GM19397 (cell line): ENCODE measurements at regions not wholly inside any gene's neighbourhood (a gene's known extent, or its start where the extent isn't known, plus 50 kb on each side); places are given as distances from the start of the nearest gene placed in this dataset.

ENCODE experiments used
- ATAC-seq: cut with Tn5 transposase; IDR thresholded peaks from one replicate; pipeline ENCODE4 v1.9.1; 2021; ENCODE audit warnings: mild to moderate bottlenecking, moderate library complexity; ENCODE audit not compliant: unreplicated experiment

DNA sequence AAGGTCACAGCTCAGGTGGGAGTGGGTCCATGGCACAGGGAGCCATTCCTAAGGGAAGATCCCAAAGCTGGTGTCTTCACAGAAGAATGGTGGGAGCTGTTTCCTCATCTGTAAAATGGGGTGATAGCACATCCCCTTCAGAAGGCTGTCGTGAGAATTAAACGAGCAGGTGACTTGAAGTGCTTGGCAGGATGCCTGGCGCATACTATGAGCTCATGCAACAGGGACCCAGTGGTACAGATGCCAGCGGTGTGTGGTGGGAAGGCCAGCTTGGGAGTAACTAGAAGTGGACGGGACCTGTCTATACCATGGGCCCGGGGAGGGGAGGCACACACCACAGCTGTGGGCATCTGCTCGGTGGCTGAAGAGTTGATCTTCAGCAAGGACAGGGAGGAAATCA is 189.3 kb upstream of the TNRC6C start:
- ATAC-seq: no peak

DNA sequence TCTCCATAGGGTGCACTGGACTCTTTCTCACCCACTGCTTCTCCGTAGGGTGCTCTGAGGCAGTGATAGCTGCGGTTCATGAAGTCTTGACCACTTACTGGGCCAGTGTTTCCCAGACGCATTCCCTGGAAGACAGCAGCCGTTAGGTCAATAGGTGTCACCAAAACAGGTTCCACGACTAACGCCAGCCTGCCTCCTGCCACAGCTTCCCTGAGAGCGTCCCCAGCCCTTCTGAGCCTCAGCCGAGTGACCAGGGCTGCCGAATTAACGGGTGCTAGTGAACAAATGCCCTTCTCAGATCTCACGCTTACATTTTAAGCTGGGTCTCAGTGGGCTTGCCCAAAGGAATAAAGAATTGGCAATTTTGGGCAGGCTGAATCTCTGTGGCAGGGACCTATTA is 188.7 kb upstream of the TNRC6C start:
- ATAC-seq: no peak

DNA sequence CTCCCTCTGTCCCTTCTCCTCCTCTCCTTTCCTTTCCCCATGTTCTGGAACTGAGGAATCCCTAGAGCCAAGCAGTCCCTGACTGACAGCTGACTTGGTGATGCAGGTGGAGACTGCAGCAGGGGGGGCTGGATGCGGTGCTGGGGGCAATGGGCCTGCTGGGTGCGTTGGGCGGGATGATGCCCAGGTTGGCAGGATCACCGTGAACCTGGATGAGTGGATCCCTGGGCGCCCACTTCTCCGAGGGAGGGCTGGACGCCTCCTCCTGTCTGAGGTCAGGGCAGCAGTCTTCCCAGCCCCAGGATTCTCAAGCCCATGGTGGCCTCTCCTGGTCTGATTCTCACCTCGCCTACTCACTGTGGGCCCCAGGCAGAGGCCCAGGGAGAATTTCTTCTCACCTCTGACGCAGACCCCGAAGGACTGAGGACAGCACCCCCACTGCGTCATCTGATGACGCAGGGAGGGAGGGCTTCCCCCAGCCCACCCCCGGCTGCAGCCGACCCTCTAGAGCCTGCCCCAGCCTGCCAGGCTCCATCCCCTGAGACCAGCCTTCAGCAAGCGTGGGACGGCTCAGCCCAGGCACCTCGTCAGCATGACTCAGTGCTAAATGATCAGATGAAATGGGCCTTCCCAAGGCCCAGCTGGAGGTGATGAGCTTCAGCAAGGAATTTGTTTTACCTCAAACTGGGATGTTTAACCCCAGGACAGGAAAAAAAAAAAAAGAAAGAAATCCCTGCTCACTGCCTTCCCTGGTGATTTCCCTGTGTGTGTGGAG is 188.0 kb upstream of the TNRC6C start:
- ATAC-seq: no peak

DNA sequence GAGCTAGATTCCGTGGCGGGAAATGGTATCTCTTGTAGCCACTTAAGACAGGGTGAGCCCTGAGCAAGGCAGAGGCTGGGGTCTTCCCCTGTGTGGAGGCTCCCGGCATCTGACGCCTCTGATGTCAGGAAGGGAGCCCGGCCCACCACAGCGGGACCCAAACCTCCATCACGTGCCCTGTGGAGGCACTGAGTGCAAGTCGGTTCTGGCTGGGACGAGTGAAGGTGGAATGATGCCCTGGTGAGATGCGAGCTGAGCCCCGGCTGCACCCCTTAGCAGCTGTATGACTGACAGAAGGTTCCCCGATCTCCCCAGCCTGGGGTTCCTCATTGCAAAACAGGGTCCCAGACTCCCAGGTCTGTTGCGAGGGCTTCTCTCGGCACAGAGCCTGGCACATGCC is 187.4 kb upstream of the TNRC6C start:
- ATAC-seq: no peak

DNA sequence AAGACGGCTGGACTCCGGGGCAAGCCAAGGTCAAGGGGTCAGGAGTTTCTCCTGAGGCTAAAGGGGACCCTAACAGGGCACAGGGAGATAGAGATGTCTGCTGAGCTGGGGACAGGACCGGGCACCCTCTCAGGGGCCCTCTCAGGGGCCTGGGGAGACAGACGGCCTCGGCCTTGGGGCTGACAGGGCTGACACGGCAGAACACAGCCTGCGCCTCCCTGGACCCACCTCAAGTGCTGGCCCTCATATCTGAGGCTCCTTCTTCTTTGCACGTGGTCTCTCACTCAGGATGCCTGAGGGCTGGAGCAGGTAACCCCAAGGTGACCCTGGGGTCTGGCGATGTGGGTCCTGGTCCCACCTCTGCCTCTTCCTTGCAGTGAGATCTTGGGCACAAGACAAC is 186.9 kb upstream of the TNRC6C start:
- no peak for ATAC-seq

DNA sequence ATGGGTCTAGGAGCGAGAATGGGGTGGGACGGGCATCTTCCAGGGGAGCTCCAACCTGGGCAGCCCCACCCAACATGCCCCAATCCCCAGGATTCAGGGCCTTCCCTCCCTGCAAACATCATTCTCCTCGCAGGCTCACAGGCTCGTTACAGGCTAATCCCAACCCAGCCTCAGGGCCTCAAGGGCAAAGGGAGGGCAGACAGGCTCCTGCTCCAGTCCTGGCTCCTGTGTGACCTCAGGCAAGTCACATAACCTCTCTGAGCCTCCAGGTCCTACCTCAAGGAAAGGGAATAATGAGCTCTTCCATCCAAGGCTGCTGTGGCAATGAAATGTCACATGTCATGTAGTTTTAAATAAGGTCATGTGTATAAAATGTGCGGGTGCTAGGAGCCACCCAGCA is 186.5 kb upstream of the TNRC6C start:
- no peak for ATAC-seq

DNA sequence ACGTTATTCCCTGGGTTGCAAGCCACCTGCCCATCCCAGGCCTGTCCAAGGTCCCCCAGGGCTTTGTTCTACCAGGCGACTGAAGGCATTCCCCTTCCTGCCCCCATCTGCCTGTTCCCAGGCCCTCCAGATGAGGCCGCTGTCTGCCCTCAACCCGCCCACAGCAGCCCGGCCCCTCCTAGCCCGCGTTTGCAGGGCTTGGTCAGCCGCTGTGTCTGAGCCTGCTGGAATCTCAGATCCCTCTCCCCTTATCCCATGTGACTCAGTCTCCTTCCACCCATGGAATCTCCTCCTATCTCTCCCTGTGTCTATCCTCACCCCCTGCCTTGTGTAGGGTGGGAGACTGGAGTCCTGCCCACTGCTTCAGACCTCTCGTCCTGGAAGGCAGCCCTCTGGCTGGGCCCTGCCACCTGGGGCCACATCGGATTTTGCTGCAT is 186.0 kb upstream of the TNRC6C start:
- ATAC-seq: no peak

DNA sequence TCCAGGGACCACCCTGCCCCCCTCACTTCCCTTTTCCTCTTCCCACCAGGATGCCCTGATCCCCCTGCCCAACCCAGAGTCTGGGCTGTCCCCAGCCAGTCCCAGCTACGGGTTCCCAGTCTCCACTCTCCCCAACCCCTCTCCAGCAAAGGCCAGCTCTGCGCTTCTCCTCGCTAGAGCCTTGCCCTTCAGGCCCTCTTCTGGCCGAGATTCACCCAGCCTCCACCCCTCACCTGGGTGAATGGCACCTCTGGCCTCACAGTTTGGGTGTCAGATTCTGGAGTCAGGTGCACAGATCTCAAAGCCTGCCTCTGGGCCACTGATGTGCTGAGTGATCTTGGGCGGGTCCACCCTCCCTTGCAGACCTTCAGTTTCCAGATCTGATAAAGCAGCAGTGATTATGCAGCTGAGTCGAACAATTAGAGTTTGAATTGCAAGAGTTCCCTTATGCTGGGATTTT is 185.6 kb upstream of the TNRC6C start:
- ATAC-seq: no peak

DNA sequence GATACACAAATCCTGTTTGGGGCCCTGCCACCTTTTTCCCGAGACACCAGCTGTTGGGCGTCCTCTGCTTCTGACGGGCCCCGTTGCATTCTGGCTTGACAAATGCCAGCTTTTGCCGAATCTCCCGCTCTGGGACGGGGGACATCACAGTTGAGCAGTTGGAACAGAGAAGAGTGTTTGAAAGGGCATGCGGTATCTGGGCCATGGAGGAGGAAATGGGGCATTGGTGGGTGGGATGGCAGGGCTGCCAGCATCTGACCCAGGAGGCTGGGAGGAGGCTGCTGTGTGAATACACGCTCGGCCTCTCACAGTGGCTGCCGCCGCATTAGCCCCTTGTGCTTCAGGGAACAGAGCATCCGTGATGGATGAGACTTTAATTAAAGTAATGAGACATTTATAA is 184.3 kb upstream of the TNRC6C start:
- no peak for ATAC-seq

DNA sequence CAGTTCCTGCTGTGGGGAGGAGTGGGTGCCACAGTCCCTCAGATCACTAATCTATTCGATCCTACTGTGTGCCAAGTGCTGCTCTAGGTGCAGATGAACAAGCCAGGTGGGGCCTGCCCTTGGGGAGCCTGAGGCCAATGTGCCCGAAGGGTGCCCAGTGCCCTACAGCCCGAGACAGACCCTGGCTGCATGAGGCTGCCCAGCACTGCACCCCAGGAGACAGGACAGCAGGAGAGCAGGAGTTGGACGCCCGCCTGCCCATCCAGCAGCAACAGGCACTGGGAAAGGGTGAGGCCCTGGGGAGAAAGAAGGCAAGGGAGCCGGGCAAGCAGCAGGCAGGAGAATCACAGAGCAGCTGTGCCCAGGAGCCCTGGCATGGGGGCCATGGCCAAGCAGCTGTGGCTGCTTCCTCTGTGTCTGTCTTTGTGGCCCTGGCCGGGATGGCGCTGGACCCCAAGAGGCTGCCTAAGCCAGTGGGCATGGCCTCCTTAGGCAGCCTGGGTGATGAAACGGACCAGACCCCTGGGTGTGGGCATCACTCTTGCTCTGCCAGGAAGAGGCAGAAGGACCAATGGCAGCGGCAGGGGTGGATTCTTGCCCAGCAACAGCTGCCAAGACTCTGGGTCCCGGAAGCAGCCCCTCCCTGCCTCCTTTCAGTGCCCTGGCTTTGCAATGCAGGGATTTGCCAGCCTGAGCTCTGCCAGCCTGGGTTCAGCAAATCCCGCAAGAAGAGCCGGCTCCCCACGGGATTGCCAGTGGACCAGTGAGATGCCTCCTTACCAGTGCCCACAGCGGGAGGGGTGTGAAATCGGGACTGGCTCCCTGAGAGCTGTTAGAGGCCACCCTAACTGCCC is 179.6 kb upstream of the TNRC6C start:
- ATAC-seq: no peak

DNA sequence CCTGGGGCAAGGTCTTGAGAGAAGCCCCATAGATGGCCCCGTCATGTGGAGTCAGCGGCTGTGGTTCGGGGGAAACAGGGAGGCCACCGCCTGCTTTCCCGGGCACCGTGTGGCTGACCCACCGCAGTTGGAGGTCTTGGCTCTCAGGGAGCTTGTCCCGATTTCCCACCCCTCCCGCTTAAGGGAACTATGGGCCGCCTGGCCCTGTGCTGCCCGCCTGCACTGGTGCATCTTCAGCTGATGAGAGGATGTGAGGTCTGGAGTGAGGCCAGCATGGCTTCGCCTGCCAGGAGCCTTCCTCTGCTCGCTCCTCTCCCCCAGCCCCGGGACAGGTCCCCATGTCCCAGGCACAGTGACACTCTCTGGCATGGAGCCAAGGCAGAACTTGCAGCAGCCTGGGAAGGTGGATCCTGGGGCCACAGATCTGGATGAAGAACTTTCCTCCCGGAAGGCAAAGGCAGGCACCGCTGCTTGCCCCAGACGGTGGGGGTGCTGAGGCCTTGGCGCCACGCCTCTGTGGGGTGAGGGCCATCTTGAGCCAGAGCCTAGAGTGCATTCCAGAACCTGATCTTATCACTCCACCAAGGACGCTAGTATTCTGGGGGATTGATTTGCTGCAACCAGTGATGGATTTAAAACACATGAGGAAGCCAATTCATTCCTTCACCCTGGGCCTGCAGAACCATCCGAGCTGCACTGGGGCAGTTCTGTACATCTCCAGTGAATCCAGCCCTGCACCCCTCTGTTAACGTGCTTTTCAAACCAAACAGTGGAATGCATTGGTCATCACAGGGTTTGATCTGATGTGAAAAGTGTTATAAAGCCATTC is 178.6 kb upstream of the TNRC6C start:
- no peak for ATAC-seq

DNA sequence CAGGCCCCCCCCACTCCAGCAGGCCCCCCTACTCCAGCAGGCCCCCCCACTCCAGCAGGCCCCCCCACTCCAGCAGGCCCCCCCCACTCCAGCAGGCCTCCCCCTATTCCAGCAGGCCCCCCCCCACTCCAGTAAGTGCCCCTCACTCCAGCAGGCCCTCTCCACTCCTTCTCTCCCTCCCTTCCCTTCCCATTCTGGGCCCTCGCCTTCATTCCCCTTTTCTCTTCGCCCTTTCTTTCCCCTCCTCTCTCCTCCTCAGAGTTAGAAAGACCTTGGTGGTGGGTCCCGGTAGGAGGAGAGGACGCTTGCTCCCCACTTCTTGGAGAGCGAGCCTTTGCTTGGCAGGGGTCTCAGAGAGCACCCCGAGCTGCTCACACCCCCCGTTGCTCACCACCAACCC is 177.0 kb upstream of the TNRC6C start:
- no peak for ATAC-seq

DNA sequence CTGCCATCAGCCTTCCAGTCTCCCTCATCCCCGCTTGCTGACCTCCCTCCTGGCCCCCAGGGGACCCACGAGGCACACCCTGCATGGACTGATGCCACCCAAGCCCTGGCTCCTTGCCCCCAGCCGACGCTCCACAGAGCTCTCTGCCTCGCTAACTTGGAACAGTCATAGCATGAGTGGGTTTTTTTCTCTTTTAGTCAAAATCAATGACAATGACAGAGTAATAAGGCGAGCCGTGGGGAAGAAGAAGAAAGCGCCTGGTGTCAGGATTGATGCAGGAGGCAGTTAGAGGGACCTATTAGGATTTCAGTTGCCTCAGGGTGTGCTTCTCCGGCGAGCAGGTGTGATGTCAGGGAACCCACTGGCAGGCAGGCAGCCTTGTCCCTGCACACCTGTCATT is 176.3 kb upstream of the TNRC6C start:
- no peak for ATAC-seq

DNA sequence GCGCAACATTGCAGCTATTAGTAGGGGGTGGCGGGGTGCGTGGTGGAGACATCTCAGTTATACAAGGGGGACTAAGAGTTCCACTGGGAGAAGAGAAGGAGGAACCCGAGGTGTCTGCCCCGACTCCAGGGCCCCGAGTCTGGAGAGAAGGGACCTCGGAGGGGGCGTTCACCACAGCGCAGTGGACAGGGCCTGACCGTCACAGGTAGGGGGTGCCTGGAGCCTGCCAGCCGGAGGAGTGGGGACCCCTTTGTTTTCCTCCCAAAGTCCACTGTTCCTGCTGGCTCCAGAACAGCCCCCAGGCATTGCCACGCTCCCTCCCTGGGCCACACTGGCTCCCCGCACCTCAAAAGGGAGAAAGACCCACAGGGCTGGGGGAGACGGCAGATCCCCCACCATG is 175.9 kb upstream of the TNRC6C start:
- ATAC-seq: no peak

DNA sequence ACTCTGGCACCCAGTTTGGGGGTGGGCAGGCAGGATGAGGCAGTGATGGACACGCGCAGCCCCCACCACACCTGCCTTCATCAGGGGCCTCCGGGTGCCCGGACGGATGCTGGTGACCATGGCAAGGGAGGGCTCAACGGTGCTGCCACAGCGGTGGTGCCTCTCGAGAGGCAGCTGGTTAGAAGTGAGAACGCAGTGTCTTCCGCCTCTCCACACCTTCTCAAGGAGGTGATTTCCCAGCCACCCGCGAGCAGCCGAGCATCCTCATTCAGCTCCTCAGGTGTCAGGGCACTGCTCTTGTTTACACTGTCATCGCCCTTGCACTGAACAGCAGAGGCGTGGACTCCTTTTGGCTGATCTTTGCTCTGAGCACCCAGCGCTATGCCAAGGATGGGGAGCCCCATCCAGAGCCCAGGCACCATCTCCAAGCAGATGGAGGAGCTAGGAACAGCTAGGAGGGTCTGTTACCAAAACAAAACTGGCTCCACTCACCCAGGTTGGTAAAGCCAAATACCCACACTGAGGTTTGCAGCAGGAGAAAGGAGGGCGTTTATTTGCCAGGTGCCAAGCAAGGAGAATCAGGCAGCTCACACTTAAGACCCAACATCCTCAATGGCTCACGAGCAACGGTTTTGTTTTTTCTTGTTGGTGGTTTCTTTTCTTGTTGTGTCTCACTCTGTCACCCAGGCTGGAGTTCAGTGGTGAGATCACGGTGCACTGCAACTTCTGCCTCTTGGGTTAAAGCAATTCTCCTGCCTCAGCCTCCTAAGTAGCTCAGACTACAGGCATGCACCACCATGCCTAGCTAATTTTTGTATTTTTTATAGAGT is 174.3 kb upstream of the TNRC6C start:
- no peak for ATAC-seq

DNA sequence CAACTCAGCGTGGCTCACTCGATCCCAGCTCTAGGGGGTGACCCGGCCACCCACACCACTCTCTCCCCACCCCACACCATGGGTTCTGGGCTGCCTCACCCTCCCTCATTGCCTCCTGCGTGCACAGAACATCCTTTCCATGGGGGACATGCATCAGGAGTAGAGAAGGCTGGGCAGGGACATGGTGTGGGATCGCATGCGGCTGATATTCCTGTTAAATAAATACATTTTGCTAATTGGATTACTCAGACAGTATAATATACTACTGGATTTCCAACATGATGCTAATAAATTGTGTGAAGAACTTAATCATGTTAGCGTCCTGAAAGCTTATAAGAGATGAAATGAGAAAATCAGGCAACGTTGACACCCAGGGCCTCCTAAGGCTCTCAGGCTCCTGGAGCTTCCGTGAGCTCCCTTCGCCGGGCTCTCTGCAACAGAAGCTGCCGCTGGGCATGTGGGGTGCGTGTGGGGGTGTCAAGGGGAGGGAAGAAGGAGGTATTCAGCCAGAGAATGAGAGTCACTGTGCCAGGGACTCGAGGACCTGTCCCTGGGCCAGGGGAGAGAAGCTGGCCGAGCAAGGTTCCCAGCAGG is 173.1 kb upstream of the TNRC6C start:
- no peak for ATAC-seq

DNA sequence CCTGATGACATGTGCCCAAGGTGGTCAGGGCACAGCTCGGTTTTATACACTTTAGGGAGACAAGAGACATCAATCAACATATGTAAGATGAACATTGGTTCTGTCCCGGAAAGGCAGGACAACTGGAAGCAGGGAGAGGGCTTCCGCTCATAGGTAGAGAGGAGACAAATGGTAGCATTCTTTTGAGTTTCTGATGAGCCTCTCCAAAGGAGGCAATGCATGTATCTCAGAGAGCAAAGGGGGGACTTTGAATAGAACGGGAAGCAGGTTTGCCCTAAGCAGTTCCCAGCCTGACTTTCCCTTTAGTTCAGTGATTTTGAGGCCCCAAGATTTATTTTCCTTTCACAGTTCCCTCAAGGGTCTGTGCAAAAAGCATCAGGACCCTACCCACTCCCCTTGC is 172.4 kb upstream of the TNRC6C start:
- ATAC-seq: no peak

DNA sequence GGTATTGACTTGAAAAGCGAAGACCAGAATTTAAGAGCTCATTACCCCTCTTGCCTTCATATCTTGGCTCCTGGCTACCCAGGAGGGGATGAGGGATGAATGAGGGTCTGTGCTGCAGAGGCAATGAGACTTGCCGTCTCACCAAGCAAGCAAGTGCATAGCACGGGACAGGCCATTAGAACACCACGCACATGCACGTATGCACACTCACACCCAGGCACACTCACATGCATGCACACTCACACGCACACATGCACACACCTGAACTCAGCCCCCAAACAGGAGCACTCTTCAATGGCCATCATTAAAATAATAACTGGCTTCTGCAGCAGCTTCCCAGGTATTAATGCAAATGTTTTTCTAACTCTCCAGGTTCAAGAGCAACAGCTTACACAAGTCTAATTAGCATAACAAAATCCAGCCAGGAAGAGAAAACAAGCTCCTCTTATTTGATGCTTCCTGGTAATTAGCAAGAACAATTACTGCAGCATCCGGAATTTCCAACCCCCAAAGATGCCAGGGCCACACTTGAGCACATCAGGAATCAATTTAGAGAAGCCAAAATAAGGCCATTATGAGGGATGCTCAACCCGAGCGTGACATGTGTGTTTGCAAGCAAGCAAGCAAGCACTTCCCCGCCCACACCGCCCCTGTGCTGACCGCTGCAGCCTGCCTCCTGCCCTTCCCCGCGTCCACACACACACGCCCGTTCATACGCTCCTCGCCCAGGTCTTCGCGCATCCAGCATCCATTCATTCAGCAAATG is 171.6 kb upstream of the TNRC6C start:
- no peak for ATAC-seq

DNA sequence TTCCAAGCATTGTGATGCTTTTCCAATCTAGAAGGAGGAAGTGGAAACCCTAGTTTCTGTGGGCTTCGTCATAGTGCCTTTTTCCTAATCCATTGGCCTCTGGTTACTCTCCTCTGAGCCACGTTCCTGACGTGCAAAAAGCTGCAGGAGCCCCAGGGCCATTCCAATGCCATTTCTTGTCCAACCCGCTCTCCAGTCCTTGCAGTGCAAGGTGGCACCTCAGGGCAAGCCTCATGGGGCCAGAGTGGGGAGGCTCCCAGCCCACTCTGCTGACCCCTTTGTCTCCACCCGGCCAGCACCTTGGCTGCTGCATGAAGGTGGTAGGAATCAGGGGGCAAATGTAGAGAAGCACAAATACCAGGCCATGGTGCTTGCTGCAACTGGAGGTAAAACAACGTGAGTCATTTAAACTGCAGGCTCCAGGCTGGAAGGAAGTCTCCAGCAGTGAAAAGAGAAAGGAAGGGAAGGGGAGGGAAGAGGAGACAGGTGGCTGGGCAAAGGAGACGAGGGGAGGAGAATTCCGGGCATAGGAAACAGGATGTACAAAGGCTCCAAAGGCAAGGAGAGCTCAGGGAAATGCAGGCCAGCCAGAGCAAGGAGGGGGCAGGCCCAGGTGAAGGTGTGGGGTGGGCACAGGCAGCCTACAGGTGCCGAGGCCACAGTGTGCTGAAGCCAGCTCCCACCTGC is 168.2 kb upstream of the TNRC6C start:
- no peak for ATAC-seq
